ENCODE measurements at regions not wholly inside any gene's neighbourhood (a gene's known extent, or its start where the extent isn't known, plus 50 kb on each side); places are given as distances from the start of the nearest gene placed in this dataset.

GRCh38 chr2:65483763-65484162, 51.4 kb upstream of the SPRED2 start:
- TF ChIP-seq CTCF (IDR thresholded peaks at IDR 0.05; ENCODE audit: poor library complexity), result no peak
- TF ChIP-seq EZH2 (IDR thresholded peaks at IDR 0.05; ENCODE audit: borderline replicate concordance), result no peak
